Left colon (tissue), 2 donors: ENCODE measurements at regions not wholly inside any gene's neighbourhood (a gene's known extent, or its start where the extent isn't known, plus 50 kb on each side); places are given as distances from the start of the nearest gene placed in this dataset.
A peak's percentile ranks its signal among the peaks of the same experiment; 100 is the strongest.
"Not testable (repeated sequence)": the region's sequence is repeated elsewhere in the genome, so short reads cannot be mapped to it uniquely, and the experiment has no call there.

ENCODE experiments used
- ATAC-seq: fragments of 200-7000 bp; cut with Tn5 transposase; one replicate; pipeline ENCODE4 v1.9.1; 2020; ENCODE audit warnings: mild to moderate bottlenecking, moderate library complexity
- DNase-seq, 2 donors: peaks; one replicate each; pipeline ENCODE4 v3.0.0-alpha.2; 2020
- intact Hi-C, 2 donors: fragments of 100-400 bp; cut with DNase I in 1 of 2; cut with micrococcal nuclease in 1 of 2; formaldehyde crosslinking; loops; one replicate each; pipeline versions ENCODE4 v1.11.2 to v1.14.0; 2022; cut with DNase I, micrococcal nuclease
- donor health status: DM: no; HTN: no; CAD: no.
- donor health status: DM: yes; HTN: yes; CAD: no.

DNA sequence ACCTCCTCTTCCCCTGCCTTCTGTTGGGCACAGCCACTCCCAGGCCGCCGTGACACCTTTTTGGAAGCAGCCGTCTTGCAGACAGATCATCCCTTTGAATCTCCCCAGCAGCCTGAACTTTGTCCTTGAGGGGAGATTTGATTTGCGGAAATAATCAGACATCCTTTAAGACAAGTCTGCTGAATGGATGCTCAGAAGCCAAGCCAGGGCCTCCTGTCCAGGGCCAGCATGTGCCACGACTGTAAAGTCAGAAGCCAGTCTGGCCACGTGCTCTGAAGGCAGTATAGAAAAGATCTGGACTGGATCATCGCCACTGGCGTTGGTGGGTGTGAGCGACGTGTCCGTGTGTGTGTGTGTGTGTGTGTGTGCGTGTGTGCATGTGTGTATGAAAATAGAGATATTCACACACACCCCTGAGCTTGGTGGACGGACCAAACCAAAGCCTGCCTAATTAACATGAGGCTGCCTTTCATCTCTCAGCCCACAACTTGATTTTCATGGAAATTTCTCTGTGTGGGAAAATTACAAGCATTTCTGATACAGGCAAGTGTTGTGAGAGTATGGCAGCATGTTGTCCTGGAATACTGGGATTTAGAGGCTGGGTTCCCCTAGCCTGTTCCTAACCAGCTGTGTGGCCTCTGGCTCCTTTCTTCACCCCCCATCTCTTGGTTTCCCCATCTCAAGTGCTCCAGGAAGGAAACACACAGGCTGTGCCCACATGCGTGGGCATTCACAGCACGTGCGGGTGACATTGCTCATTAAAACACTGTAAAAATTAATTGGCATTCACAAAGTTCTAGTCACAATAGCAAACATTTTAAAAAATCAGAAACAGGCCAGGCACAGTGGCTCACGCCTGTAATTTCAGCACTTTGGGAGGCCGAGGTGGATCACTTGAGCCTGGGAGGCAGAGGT is 61.8 kb upstream of the WNT7B start:
- DNase-seq (peak in 1 of 2 donors; percentile 28), ATAC-seq (no peak)
- intact Hi-C loops: no loop called here

DNA sequence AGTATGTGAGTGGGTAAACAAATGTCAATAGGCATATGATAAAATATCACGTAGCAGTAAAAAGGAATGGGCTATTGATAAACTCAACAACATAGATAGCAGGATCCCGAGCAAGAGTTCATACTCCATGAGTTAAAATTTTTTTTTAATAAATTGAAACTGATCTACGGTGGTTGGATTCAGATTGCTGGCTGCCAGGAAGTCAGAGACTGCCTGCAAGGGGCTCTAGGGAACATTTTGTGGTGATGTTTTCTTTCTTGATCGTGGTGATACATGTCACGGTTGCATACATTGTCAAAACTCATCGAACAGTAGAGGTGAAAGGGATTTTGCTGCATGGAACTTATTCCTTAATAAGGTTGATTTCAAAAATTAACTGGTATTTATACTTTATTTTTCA is 62.6 kb upstream of the WNT7B start:
- ATAC-seq (no peak), DNase-seq (no peak)
- intact Hi-C loops: no loop called here

DNA sequence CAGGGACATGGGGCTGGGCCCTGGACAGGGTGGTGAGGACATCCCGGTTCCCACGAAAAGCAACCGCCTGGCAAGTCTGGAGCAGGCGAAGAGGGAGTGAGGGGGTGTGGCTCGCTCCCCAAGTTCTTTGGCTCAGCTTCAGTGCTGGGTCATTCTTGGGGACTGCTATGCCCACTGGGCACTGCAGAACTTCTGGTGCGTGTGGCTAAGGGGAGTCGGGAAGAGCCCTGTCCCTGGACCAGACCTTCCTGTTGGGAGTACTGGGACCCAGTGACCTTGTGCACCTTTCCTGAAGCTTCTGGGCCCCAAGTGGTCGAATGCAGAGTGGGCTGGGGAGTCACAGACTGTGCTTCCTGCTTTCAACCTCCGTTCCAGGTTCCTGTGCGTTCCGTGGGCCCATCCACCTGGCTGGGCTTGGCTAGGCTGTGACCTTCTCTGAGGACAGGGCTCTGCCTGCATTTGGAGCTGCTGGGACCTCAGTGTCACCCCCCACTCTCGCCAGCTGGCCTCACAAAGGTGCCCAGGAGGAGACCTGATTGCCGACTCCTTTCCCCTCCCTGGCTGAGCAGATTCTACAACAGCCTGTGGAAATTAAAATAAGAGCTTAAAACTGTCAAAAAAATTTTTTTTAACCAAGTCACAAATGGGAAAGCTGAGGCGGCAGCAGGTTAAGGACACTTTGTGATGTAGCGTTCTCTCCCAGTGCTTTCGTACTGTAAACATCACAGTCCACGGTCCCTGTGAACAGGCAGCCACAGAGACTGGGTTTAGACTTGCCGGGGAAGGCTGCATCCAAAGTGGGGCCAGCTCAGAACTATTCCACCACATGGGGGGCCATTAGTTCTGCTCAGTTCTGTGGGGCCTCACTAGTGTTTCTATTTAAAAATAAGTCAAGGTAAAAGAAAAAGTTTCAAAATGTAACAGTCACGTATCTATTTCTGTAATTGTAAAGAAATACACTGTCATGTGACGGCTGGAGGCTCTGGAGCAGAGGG is 63.8 kb upstream of the WNT7B start:
- intact Hi-C loops: no loop called here
- no peak for DNase-seq
- no peak for ATAC-seq

DNA sequence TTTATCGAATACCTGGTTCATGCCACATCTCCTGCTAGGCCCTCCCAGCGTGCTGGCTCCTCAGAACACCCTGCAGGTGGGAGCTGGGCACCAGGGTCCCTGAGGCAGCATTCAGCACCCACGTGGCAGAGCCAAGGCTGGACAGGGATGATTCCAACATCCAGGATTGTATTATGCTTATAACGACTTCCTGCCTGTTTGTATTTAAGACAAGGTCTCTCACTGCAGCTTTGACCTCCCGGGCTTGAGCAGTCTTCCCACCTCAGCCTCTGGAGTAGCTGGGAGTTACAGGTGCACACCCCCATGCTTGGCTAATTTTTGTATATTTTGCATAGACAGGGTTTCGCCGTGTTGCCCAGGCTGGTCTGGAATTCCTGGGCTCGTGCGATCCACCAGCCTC is 64.7 kb upstream of the WNT7B start:
- intact Hi-C loops: no loop called here
- no peak for ATAC-seq
- DNase-seq: no peak

DNA sequence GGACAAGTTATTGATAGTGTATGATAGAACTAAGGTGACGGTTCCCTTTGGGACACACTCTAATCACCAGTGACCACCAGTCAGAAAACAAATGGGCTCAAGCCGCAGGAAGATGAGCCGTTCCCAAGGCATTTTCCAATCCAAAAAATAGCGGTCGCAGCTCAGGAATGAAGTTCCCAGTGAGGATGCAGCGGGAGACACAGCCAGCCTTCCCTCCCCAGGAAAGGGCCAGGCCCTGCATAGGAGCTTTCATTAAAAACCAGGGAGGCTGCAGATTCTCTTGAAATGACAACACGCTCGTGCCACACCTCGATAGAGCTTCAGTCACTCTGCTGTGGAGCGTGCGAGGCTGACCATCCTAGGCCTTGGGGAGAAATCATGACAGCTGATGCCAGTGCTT is 65.8 kb upstream of the WNT7B start:
- ATAC-seq: no peak
- intact Hi-C loops: no loop called here
- peak; percentile 13 to 20 for DNase-seq

- intact Hi-C loops: no loop called here
- peak; percentile 15 to 24 for DNase-seq
- ATAC-seq: no peak
Measured at GRCh38 chr22:46043339-46043738, 66.4 kb upstream of the WNT7B start.

DNA sequence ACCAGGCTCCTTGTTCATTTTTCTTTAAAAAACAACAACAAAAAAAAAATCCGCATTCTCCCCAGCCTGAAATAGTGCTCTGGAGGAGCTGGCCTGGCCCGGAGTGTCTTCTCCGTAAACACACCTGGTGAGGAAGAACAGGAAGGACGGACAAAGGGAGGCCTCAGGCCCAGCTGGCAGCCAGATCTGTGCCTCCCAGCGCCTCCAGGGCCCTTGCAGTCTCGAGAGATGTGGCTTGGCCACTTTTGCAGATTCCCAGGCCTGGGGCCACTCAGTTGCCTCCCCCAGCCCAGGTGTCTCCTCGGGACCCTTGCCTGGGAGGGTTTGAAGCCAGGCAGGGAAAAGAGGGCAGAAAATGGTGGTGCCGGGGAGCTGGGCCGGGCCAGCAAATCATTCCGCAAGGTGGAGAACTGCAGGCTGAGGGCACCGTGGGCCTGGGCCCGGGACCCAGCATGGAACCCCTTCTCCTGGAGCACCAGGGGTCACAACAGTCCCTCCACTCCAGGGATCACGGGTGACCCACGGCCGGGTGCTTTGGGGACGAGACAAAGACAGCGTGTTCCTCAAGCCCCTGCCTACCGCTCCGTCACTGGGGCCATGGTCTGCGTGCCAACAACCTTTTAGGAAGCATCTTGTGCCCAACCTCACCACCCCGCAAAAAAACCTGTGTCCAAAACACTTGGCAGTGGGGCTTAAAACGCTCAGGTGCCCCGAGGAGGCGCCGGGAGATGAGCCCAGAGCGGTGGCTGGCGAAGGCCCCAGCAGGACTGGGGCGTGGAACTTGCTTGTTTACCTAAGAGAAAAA is 67.1 kb upstream of the WNT7B start:
- DNase-seq (peak; percentile 54 to 65), ATAC-seq (peak; percentile 70)

GRCh38 chr22:46044621-46045458 is 67.9 kb upstream of the WNT7B start:
- intact Hi-C loops: no loop called here
- DNase-seq (peak in 1 of 2 donors; percentile 65), ATAC-seq (peak; percentile 55)

More for the DNA sequence above, 67.1 kb upstream of the WNT7B start:
- intact Hi-C loops: no loop called here

- DNase-seq (peak in 1 of 2 donors; percentile 39), ATAC-seq (peak; percentile 9)
- intact Hi-C loops: no loop called here
Measured at GRCh38 chr22:46045459-46046298, 68.7 kb upstream of the WNT7B start.

GRCh38 chr22:46046299-46046685 is 69.3 kb upstream of the WNT7B start:
- peak in 1 of 2 donors; percentile 16 for DNase-seq

GRCh38 chr22:46047226-46047625 is 70.3 kb upstream of the WNT7B start:
- peak in 1 of 2 donors; percentile 7 for DNase-seq
- ATAC-seq: no peak
- intact Hi-C loops: no loop called here

More at GRCh38 chr22:46046299-46046685, 69.3 kb upstream of the WNT7B start:
- ATAC-seq: no peak
- intact Hi-C loops: no loop called here

DNA sequence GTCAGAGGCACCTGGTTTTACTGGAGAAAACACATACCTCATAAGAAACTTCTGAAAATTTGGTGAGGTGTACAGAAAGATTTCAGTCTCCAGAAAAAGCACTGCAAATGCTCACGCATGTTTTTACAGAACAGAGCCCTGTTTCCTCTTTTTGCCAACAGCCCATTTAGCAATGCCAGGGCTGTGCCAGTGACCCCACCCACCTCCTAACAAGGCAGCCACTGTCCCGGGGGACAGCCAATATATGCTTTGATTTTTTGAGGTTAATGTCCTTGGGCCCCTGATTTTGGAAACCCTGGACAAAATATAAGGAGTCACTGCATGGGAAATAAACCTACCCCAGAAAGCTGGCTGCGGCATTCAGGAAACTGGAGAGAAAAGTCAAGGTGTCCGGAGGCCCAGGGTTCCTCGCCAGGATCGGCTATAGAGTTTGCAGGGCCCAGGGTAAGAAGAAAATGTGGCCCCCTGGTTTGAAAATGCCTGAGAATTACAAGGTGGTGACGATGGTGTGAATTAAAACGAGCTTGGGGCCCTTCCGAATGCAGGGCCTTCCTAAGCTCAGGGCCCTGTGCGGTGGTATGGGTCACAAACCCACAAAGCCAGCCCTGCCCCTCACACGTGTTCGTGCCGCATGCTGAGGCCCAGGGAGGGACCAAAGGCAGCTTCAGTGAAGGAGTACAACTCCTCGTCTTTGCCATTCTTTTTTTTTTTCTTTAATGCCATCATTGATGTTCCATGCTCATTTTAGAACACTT is 71.1 kb upstream of the WNT7B start:
- intact Hi-C loops: no loop called here
- DNase-seq (peak; percentile 16 to 30), ATAC-seq (no peak)

DNA sequence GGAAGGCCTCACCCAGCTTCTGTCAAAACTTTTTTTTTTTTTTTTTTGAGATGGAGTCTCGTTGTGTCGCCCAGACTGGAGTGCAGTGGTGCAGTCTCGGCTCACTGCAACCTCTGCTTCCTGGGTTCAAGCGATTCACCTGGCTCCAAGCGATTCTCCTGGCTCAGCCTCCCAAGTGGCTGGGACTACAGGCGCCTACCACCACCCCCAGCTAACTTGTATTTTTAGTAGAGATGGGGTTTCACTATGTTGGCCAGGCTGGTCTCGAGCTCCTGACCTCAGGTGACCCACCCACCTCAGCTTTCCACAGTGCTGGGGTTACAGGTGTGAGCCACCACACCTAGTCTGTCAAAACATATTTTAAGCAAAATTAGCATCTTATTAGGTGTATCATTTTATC is 71.7 kb upstream of the WNT7B start:
- DNase-seq: peak in 1 of 2 donors; percentile 19
- intact Hi-C loops, ATAC-seq: not testable (repeated sequence)

DNA sequence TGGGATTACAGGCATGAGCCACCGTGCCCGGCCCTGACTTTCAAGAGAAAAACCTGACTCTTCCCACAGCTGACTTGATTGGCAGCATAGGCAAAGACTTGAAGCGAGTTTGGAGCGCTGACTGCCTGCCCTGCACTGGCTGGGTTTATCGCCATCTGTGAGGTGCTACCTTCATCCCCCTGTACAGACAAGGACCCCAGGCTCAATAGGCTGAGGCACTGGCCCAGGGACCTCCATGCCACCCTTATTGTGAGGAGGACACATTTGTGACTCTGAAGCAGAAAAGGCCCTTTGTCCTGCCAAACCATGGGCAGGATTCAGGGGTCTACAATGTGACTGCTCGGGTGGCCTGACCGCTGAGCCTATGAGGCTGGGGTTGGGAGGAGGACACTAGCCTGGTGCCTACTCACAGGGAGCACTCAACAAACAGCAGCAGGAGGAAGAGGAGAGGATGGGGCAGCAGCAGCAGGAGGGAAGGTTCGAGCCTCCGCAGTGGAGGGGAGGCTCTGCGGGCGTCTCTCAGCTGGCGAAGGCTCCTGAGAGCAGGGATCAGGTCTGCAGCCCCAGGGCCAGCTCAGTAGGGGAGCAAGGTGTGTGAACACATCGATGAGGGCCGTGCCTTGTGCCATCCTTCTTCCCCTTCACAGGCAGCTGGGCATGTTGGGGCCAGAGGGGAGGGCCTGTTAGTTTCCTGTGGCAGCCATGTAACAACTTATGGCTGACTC is 72.9 kb upstream of the WNT7B start:
- ATAC-seq (no peak), DNase-seq (peak; percentile 4 to 21)
- intact Hi-C loops: no loop called here

DNA sequence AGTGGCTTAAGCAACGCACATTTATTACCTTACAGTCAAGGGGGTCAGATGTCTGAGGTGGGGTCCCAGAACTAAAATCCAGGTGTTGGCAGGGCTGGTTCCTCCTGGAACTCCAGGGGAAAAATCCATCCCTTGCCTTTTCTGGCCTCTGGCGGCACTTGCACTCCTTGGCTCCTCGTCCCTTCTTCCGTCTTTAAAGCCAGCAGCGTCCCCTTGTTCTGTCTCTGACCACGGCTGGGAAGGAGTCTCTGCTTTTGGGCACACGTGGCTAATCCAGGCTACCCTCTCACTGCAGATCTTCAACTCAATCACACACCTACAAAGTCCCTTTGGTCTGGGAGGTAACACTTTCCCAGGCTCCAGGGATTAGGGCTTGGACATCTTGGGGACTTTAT is 73.5 kb upstream of the WNT7B start:
- DNase-seq (no peak), ATAC-seq (no peak)
- intact Hi-C loops: no loop called here
